Stimulated activated CD4-positive, alpha-beta T cell treated with anti-CD3 and anti-CD28 coated beads, Interleukin-2, amount 100 ng/mL, for 24 hours (primary cell): ENCODE measurements at regions not wholly inside any gene's neighbourhood (a gene's known extent, or its start where the extent isn't known, plus 50 kb on each side); places are given as distances from the start of the nearest gene placed in this dataset.

ENCODE experiments used
- DNase-seq, 2 donors: peaks; one replicate each; pipeline ENCODE4 v3.0.0-alpha.2; 2020

GRCh38 chr19:29400917-29401711 is 124.7 kb upstream of the VSTM2B start:
- peak in 1 of 2 donors; percentile 2 for DNase-seq

- DNase-seq: no peak
Observed at GRCh38 chr19:29401712-29402421, 123.9 kb upstream of the VSTM2B start.

GRCh38 chr19:29402563-29402962 is 123.2 kb upstream of the VSTM2B start:
- DNase-seq: no peak

- DNase-seq: no peak
Observed at GRCh38 chr19:29404015-29404414, 121.8 kb upstream of the VSTM2B start.

- no peak for DNase-seq
Observed at GRCh38 chr19:29404951-29405727, 120.7 kb upstream of the VSTM2B start.

- DNase-seq: no peak
Observed at GRCh38 chr19:29405728-29405995, 120.1 kb upstream of the VSTM2B start.

GRCh38 chr19:29409076-29409862 is 116.5 kb upstream of the VSTM2B start:
- no peak for DNase-seq

- DNase-seq: no peak
Observed at GRCh38 chr19:29410601-29411000, 115.2 kb upstream of the VSTM2B start.

GRCh38 chr19:29411113-29411581 is 114.6 kb upstream of the VSTM2B start:
- DNase-seq: no peak

GRCh38 chr19:29413435-29413834 is 112.4 kb upstream of the VSTM2B start:
- no peak for DNase-seq

- no peak for DNase-seq
Observed at GRCh38 chr19:29415507-29415906, 110.3 kb upstream of the VSTM2B start.

- no peak for DNase-seq
Observed at GRCh38 chr19:29417048-29417447, 108.7 kb upstream of the VSTM2B start.

GRCh38 chr19:29418201-29418600 is 107.6 kb upstream of the VSTM2B start:
- DNase-seq: no peak

GRCh38 chr19:29420065-29420464 is 105.7 kb upstream of the VSTM2B start:
- DNase-seq: no peak

- no peak for DNase-seq
Observed at GRCh38 chr19:29420482-29421195, 105.2 kb upstream of the VSTM2B start.

- DNase-seq: no peak
Observed at GRCh38 chr19:29421196-29421545, 104.6 kb upstream of the VSTM2B start.

GRCh38 chr19:29422047-29422446 is 103.7 kb upstream of the VSTM2B start:
- no peak for DNase-seq

GRCh38 chr19:29422486-29423085 is 103.2 kb upstream of the VSTM2B start:
- no peak for DNase-seq

- no peak for DNase-seq
Observed at GRCh38 chr19:29428071-29428470, 97.7 kb upstream of the VSTM2B start.

GRCh38 chr19:29429021-29429420 is 96.8 kb upstream of the VSTM2B start:
- no peak for DNase-seq

GRCh38 chr19:29429581-29429980 is 96.2 kb upstream of the VSTM2B start:
- no peak for DNase-seq

- DNase-seq: no peak
Observed at GRCh38 chr19:29431332-29431731, 94.5 kb upstream of the VSTM2B start.
